ENCODE measurements at regions not wholly inside any gene's neighbourhood (a gene's known extent, or its start where the extent isn't known, plus 50 kb on each side); places are given as distances from the start of the nearest gene placed in this dataset.

GRCh38 chr10:60461688-60462087 is 72.0 kb upstream of the ANK3 start:
- DNase-seq: no peak

- no peak for DNase-seq
Measured at GRCh38 chr10:60459701-60460457, 70.2 kb upstream of the ANK3 start.

GRCh38 chr10:60456053-60456452 is 66.4 kb upstream of the ANK3 start:
- DNase-seq: no peak

GRCh38 chr10:60454336-60454735 is 64.7 kb upstream of the ANK3 start:
- DNase-seq: no peak

- no peak for DNase-seq
Measured at GRCh38 chr10:60453036-60453435, 63.4 kb upstream of the ANK3 start.

GRCh38 chr10:60450291-60450690 is 60.6 kb upstream of the ANK3 start:
- DNase-seq: no peak

GRCh38 chr10:60448246-60448645 is 58.6 kb upstream of the ANK3 start:
- no peak for DNase-seq

GRCh38 chr10:60446851-60447250 is 57.2 kb upstream of the ANK3 start:
- no peak for DNase-seq

GRCh38 chr10:60446070-60446833 is 56.6 kb upstream of the ANK3 start:
- DNase-seq: no peak

GRCh38 chr10:60444494-60445064 is 54.9 kb upstream of the ANK3 start:
- no peak for DNase-seq

GRCh38 chr10:60443346-60443745 is 53.7 kb upstream of the ANK3 start:
- DNase-seq: no peak

GRCh38 chr10:60441515-60441914 is 51.8 kb upstream of the ANK3 start:
- no peak for DNase-seq

- DNase-seq: no peak
Measured at GRCh38 chr10:60439641-60440040, 50.0 kb upstream of the ANK3 start.
